Neural cell (in vitro differentiated cells): ENCODE measurements at regions not wholly inside any gene's neighbourhood (a gene's known extent, or its start where the extent isn't known, plus 50 kb on each side); places are given as distances from the start of the nearest gene placed in this dataset.

ENCODE experiments used
- MXI1 ChIP-seq: fragments of 450-650 bp; conservative IDR thresholded peaks from 2 replicates; pipeline ENCODE4 v1.6.1; 2014; ENCODE audit warnings: antibody characterized with exemption, mild to moderate bottlenecking; ENCODE audit not compliant: poor library complexity, severe bottlenecking
- TF ChIP-seq, protein P1 (sequence below): fragments of 450-650 bp; IDR thresholded peaks from 2 replicates; pipeline ENCODE4 v1.5.1; 2014; ENCODE audit warnings: antibody characterized with exemption, mild to moderate bottlenecking, moderate library complexity; ENCODE audit not compliant: poor library complexity, severe bottlenecking
- TF ChIP-seq, protein P2 (sequence below): IDR thresholded peaks from 2 replicates; pipeline ENCODE4 v1.6.1; 2012; ENCODE audit warnings: borderline replicate concordance

DNA sequence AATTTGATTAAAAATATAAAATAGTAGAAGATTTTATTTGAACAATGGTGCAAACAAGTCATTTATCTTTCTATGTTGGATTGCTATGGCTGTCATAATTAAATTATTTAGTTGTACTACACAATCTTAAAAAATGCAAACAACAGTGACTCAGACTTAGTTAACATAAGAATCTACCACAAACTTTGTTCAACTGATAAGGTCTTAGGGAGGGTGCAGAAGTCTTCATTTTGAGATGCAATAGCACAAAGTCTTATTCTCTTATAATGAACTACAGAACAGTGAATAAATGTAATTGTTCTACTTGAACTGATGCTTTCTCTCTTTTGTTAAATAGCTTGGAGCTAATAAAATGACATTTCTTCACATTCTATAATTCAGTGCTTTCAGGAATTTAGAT is 482.8 kb upstream of the NAALADL2 start:
- TF ChIP-seq, protein P1, sequence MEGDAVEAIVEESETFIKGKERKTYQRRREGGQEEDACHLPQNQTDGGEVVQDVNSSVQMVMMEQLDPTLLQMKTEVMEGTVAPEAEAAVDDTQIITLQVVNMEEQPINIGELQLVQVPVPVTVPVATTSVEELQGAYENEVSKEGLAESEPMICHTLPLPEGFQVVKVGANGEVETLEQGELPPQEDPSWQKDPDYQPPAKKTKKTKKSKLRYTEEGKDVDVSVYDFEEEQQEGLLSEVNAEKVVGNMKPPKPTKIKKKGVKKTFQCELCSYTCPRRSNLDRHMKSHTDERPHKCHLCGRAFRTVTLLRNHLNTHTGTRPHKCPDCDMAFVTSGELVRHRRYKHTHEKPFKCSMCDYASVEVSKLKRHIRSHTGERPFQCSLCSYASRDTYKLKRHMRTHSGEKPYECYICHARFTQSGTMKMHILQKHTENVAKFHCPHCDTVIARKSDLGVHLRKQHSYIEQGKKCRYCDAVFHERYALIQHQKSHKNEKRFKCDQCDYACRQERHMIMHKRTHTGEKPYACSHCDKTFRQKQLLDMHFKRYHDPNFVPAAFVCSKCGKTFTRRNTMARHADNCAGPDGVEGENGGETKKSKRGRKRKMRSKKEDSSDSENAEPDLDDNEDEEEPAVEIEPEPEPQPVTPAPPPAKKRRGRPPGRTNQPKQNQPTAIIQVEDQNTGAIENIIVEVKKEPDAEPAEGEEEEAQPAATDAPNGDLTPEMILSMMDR = no peak
- TF ChIP-seq, protein P2, sequence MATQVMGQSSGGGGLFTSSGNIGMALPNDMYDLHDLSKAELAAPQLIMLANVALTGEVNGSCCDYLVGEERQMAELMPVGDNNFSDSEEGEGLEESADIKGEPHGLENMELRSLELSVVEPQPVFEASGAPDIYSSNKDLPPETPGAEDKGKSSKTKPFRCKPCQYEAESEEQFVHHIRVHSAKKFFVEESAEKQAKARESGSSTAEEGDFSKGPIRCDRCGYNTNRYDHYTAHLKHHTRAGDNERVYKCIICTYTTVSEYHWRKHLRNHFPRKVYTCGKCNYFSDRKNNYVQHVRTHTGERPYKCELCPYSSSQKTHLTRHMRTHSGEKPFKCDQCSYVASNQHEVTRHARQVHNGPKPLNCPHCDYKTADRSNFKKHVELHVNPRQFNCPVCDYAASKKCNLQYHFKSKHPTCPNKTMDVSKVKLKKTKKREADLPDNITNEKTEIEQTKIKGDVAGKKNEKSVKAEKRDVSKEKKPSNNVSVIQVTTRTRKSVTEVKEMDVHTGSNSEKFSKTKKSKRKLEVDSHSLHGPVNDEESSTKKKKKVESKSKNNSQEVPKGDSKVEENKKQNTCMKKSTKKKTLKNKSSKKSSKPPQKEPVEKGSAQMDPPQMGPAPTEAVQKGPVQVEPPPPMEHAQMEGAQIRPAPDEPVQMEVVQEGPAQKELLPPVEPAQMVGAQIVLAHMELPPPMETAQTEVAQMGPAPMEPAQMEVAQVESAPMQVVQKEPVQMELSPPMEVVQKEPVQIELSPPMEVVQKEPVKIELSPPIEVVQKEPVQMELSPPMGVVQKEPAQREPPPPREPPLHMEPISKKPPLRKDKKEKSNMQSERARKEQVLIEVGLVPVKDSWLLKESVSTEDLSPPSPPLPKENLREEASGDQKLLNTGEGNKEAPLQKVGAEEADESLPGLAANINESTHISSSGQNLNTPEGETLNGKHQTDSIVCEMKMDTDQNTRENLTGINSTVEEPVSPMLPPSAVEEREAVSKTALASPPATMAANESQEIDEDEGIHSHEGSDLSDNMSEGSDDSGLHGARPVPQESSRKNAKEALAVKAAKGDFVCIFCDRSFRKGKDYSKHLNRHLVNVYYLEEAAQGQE = no peak
- TF ChIP-seq MXI1 = no peak
